ENCODE measurements at regions not wholly inside any gene's neighbourhood (a gene's known extent, or its start where the extent isn't known, plus 50 kb on each side); places are given as distances from the start of the nearest gene placed in this dataset.
"Not testable (repeated sequence)": the region's sequence is repeated elsewhere in the genome, so short reads cannot be mapped to it uniquely, and the experiment has no call there.

- DNase-seq (ENCODE audit: extremely low read depth, low read depth): no peak
- TF ChIP-seq CTCF (IDR thresholded peaks at IDR 0.05; ENCODE audit: low read depth, low read length, missing control alignments): no peak
Observed at GRCh38 chr2:238776003-238776760, 71.7 kb upstream of the TWIST2 start.

GRCh38 chr2:238776761-238777046, 71.2 kb upstream of the TWIST2 start:
- not testable (repeated sequence) for H3K4me3 ChIP-seq (replicated peaks; ENCODE audit: low read depth, low read length); DNase-seq (ENCODE audit: extremely low read depth, low read depth)

More at GRCh38 chr2:238776003-238776760, 71.7 kb upstream of the TWIST2 start:
- H3K4me3 ChIP-seq (replicated peaks; ENCODE audit: low read depth, low read length): no peak overlapping the region

GRCh38 chr2:238777369-238778067, 70.4 kb upstream of the TWIST2 start:
- TF ChIP-seq CTCF (IDR thresholded peaks at IDR 0.05; ENCODE audit: low read depth, low read length, missing control alignments): no peak
- DNase-seq (ENCODE audit: extremely low read depth, low read depth): no peak
- no peak overlapping the region for H3K4me3 ChIP-seq (replicated peaks; ENCODE audit: low read depth, low read length)

GRCh38 chr2:238784671-238785527, 63.0 kb upstream of the TWIST2 start:
- peak; percentile 76 for DNase-seq (ENCODE audit: extremely low read depth, low read depth)
- TF ChIP-seq CTCF (IDR thresholded peaks at IDR 0.05; ENCODE audit: low read depth, low read length, missing control alignments): peak; percentile 83
- H3K4me3 ChIP-seq (replicated peaks; ENCODE audit: low read depth, low read length): peak overlapping the region; percentile 43

GRCh38 chr2:238785528-238785860, 62.4 kb upstream of the TWIST2 start:
- no peak for DNase-seq (ENCODE audit: extremely low read depth, low read depth)
- peak overlapping the region; percentile 43 for H3K4me3 ChIP-seq (replicated peaks; ENCODE audit: low read depth, low read length)
- TF ChIP-seq CTCF (IDR thresholded peaks at IDR 0.05; ENCODE audit: low read depth, low read length, missing control alignments): no peak

GRCh38 chr2:238786379-238786778, 61.5 kb upstream of the TWIST2 start:
- DNase-seq (ENCODE audit: extremely low read depth, low read depth): peak; percentile 66

More at GRCh38 chr2:238786379-238786778, 61.5 kb upstream of the TWIST2 start:
- peak overlapping the region; percentile 43 for H3K4me3 ChIP-seq (replicated peaks; ENCODE audit: low read depth, low read length)
- TF ChIP-seq CTCF (IDR thresholded peaks at IDR 0.05; ENCODE audit: low read depth, low read length, missing control alignments): no peak

All from HFF-Myc (cell line).